HG02885 (cell line): ENCODE measurements at regions not wholly inside any gene's neighbourhood (a gene's known extent, or its start where the extent isn't known, plus 50 kb on each side); places are given as distances from the start of the nearest gene placed in this dataset.

Experiments used
- ATAC-seq: cut with Tn5 transposase; IDR thresholded peaks from one replicate; pipeline ENCODE4 v1.9.1; 2021; ENCODE audit warnings: mild to moderate bottlenecking; ENCODE audit not compliant: unreplicated experiment, poor library complexity

GRCh38 chr16:73350707-73351452 is 303.0 kb upstream of the ZFHX3 start:
- ATAC-seq = no peak

GRCh38 chr16:73347500-73348375 is 299.8 kb upstream of the ZFHX3 start:
- no peak for ATAC-seq

- ATAC-seq = no peak
Observed at GRCh38 chr16:73339821-73340220, 291.9 kb upstream of the ZFHX3 start.

GRCh38 chr16:73337373-73338296 is 289.7 kb upstream of the ZFHX3 start:
- no peak for ATAC-seq

- ATAC-seq = no peak
Observed at GRCh38 chr16:73329358-73330286, 281.7 kb upstream of the ZFHX3 start.

- no peak for ATAC-seq
Observed at GRCh38 chr16:73326770-73327470, 279.0 kb upstream of the ZFHX3 start.

GRCh38 chr16:73326221-73326620 is 278.3 kb upstream of the ZFHX3 start:
- no peak for ATAC-seq

GRCh38 chr16:73323880-73324279 is 276.0 kb upstream of the ZFHX3 start:
- no peak for ATAC-seq

- ATAC-seq = no peak
Observed at GRCh38 chr16:73322856-73323255, 274.9 kb upstream of the ZFHX3 start.

GRCh38 chr16:73321853-73322252 is 273.9 kb upstream of the ZFHX3 start:
- no peak for ATAC-seq

GRCh38 chr16:73319737-73320136 is 271.8 kb upstream of the ZFHX3 start:
- no peak for ATAC-seq

- no peak for ATAC-seq
Observed at GRCh38 chr16:73319261-73319660, 271.3 kb upstream of the ZFHX3 start.

- ATAC-seq = no peak
Observed at GRCh38 chr16:73317321-73317857, 269.5 kb upstream of the ZFHX3 start.

- peak; percentile 80 for ATAC-seq
Observed at GRCh38 chr16:73315645-73316044, 267.7 kb upstream of the ZFHX3 start.

- ATAC-seq = no peak
Observed at GRCh38 chr16:73313950-73314349, 266.0 kb upstream of the ZFHX3 start.

GRCh38 chr16:73311857-73312723 is 264.2 kb upstream of the ZFHX3 start:
- no peak for ATAC-seq

GRCh38 chr16:73308771-73309170 is 260.8 kb upstream of the ZFHX3 start:
- ATAC-seq = no peak
